Prostate gland (tissue), 2 donors: ENCODE measurements at regions not wholly inside any gene's neighbourhood (a gene's known extent, or its start where the extent isn't known, plus 50 kb on each side); places are given as distances from the start of the nearest gene placed in this dataset.

ENCODE experiments used
- DNase-seq: peaks from one replicate; pipeline ENCODE4 v3.0.0-alpha.2; 2019; ENCODE audit warnings: low spot score
- H3K27ac ChIP-seq, 2 donors: fragments of 200-600 bp; sonication (generic); 2 replicates each; pipeline ENCODE4 v1.5.1; 2017 to 2019
- H3K27me3 ChIP-seq: fragments of 200-600 bp; sonication (generic); replicated peaks from 2 replicates; pipeline ENCODE4 v1.5.1; 2019; ENCODE audit not compliant: insufficient read depth
- H3K36me3 ChIP-seq, 2 donors: fragments of 200-600 bp; sonication (generic); 1 replicate in 1 of 2; 2 replicates in 1 of 2; pipeline versions ENCODE4 v1.5.1 to v1.8.1; 2017 to 2019
- H3K4me1 ChIP-seq: fragments of 200-600 bp; sonication (generic); replicated peaks from 2 replicates; pipeline ENCODE4 v1.5.1; 2019
- H3K4me3 ChIP-seq, 2 donors: fragments of 200-600 bp; sonication (generic); 2 replicates each; pipeline ENCODE4 v1.5.1; 2017 to 2019
- H3K9me3 ChIP-seq: fragments of 200-600 bp; sonication (generic); 2 replicates; pipeline ENCODE4 v1.5.1; 2017
- CTCF ChIP-seq, 4 experiments: fragments of 200-600 bp in 2 of 4; fragments of 450-650 bp in 2 of 4; sonication (generic) in 2 of 4; IDR thresholded peaks; 1 replicate in 3 of 4; 2 replicates in 1 of 4; pipeline ENCODE4 v1.5.1; 2016 to 2019; ENCODE audit warnings: antibody characterized with exemption in 4 of 4, mild to moderate bottlenecking in 2 of 4, moderate library complexity in 2 of 4
- POLR2A ChIP-seq: fragments of 450-650 bp; IDR thresholded peaks from one replicate; pipeline ENCODE4 v1.6.1; 2016; ENCODE audit warnings: antibody characterized with exemption, mild to moderate bottlenecking
- POLR2AphosphoS5 ChIP-seq: sonication (generic); formaldehyde crosslinking; IDR thresholded peaks from one replicate; pipeline ENCODE4 v1.6.1; 2017; ENCODE audit warnings: antibody characterized with exemption
- WGBS: methylation state at CpG from one replicate; pipeline ENCODE4 v1.1.5; 2018; 5-methylcytosine and 5-hydroxymethylcytosine counted together
- intact Hi-C: fragments of 100-400 bp; cut with DNase I; formaldehyde crosslinking; loops from one replicate; pipeline ENCODE4 v1.14.2; 2022

GRCh38 chr1:213661302-213661701 is 326.5 kb upstream of the PROX1 start:
- H3K27me3 ChIP-seq, result no peaks in the 10 kb centered on the region
- H3K4me1 ChIP-seq, result no peaks in the 10 kb centered on the region
- no peaks in the 10 kb centered on the region for H3K36me3 ChIP-seq
- H3K4me3 ChIP-seq, result no peak overlapping the region
- DNase-seq, result no peak
- intact Hi-C loops, result no loop called here
- WGBS, result 73% methylated on average over 9 of the region's 9 CpGs
- H3K9me3 ChIP-seq, result no peaks in the 10 kb centered on the region
- TF ChIP-seq POLR2AphosphoS5 (no peak), CTCF (IDR thresholded peaks at IDR 0.05) (no peak), POLR2A (no peak)
- H3K27ac ChIP-seq, result no peak overlapping the region

DNA sequence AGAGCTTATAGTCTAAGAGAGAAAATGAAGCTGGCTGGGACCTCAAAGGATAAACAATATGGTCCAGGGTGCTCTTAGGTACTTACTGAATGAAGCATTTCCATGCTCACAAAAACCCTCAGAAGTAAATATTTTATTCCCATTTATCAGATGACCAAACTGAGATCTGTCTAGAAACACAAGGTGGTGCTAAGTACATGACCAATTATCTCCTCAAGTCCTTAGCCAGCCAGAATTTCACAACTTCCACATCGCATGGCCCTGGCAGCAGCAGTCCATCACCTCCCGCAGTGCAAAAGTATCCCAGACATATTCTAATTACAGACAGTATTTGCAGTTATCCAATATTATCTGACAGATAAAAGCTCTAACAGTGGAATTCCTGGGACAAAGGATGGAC is 321.7 kb upstream of the PROX1 start:
- no peak for DNase-seq
- WGBS, result 79% methylated on average over 2 of the region's 2 CpGs
- H3K4me3 ChIP-seq, result no peak overlapping the region
- no peaks in the 10 kb centered on the region for H3K36me3 ChIP-seq
- H3K9me3 ChIP-seq, result no peaks in the 10 kb centered on the region
- H3K4me1 ChIP-seq, result no peaks in the 10 kb centered on the region
- no peak overlapping the region for H3K27ac ChIP-seq
- TF ChIP-seq POLR2A (no peak), POLR2AphosphoS5 (no peak)
- intact Hi-C loops, result no loop called here
- no peaks in the 10 kb centered on the region for H3K27me3 ChIP-seq

DNA sequence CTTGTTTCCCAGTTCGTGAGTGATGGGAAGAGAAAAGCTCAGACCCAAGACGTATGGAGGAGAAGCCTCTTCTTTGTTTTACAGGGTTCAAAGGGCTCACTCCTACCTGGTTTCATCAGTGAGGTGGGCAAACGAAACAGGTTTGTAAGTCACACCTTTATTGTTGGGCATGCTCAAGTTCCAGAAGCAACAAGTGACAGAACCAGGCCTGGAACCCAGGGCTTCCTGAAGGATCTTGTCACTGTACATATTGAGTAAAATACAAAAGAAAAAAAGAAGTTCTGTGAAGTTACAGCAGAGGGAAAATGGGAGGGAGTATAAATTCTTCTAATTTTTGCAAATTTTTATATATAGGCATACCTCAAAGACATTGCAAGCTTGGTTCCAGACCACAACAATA is 320.9 kb upstream of the PROX1 start:
- no peak overlapping the region for H3K27ac ChIP-seq
- TF ChIP-seq CTCF (IDR thresholded peaks at IDR 0.05) (no peak), POLR2AphosphoS5 (no peak), POLR2A (no peak)
- no peaks in the 10 kb centered on the region for H3K9me3 ChIP-seq
- 71% methylated on average over 3 of the region's 3 CpGs for WGBS
- H3K36me3 ChIP-seq, result no peaks in the 10 kb centered on the region
- H3K4me3 ChIP-seq, result no peak overlapping the region
- H3K27me3 ChIP-seq, result no peaks in the 10 kb centered on the region
- no peak for DNase-seq
- intact Hi-C loops, result no loop called here
- no peaks in the 10 kb centered on the region for H3K4me1 ChIP-seq

DNA sequence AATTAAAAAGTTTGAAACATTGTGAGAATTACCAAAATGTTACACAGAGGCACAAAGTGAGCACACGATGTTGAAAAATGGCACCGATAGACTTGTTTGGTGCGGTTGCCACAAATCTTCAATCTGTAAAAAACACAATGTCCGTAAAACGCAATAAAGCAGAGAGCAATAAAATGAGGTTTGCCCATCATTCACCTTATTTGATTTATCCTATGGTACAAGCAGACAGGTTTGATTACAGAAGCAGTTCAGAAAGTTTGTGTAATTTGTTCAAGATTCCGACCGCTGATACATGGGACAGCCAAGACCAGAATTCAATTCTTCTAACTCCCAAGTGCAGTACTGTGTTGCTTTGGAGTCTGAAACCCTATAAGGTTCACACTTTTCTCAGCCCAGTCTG is 318.3 kb upstream of the PROX1 start:
- TF ChIP-seq POLR2AphosphoS5, result no peak
- Histone ChIP-seq H3K27ac (no peak overlapping the region), H3K27me3 (no peaks in the 10 kb centered on the region), H3K36me3 (no peaks in the 10 kb centered on the region), H3K9me3 (no peaks in the 10 kb centered on the region), H3K4me1 (no peaks in the 10 kb centered on the region), H3K4me3 (no peak overlapping the region)
- no peak for DNase-seq
- 59% methylated on average over 7 of the region's 7 CpGs for WGBS
- intact Hi-C loops, result no loop called here

- no peak for DNase-seq
- WGBS, result 65% methylated on average over 2 of the region's 2 CpGs
- Histone ChIP-seq H3K27ac (no peak overlapping the region), H3K36me3 (no peaks in the 10 kb centered on the region), H3K4me3 (no peak overlapping the region), H3K4me1 (no peaks in the 10 kb centered on the region), H3K27me3 (no peaks in the 10 kb centered on the region), H3K9me3 (no peaks in the 10 kb centered on the region)
- TF ChIP-seq CTCF (IDR thresholded peaks at IDR 0.05), result no peak
- TF ChIP-seq POLR2AphosphoS5, result no peak
- TF ChIP-seq POLR2A, result no peak
- intact Hi-C loops, result no loop called here
These were observed 317.6 kb upstream of the PROX1 start for GRCh38 chr1:213669964-213670691.

DNA sequence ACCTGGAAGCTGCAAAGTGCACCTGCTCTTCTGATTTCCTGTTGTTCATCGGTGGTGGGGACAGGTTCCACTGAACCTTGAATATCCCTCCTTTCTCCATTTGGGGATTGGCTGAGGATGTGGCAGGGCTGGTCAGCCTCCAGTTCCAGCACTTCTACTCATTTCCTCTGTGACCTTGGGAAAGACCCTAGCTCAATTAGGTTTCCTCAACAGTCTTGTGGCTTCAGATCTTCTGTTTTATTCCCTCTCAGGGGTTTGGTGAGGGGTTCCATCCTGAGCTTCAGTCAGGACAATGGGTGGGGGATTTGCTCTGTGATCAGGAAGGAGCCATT is 317.1 kb upstream of the PROX1 start:
- Histone ChIP-seq H3K27ac (no peak overlapping the region), H3K4me1 (no peaks in the 10 kb centered on the region), H3K9me3 (no peaks in the 10 kb centered on the region), H3K4me3 (no peak overlapping the region), H3K36me3 (no peaks in the 10 kb centered on the region), H3K27me3 (no peaks in the 10 kb centered on the region)
- 40% methylated on average over 1 of the region's 1 CpG for WGBS
- DNase-seq, result no peak
- intact Hi-C loops, result no loop called here
- TF ChIP-seq POLR2A (no peak), CTCF (IDR thresholded peaks at IDR 0.05) (no peak), POLR2AphosphoS5 (no peak)
